ENCODE measurements at regions not wholly inside any gene's neighbourhood (a gene's known extent, or its start where the extent isn't known, plus 50 kb on each side); places are given as distances from the start of the nearest gene placed in this dataset.

GRCh38 chr5:67350618-67351201, 154.1 kb upstream of the CD180 start:
- TF ChIP-seq POLR2A (IDR thresholded peaks at IDR 0.05) (no peak), CTCF (IDR thresholded peaks at IDR 0.05) (no peak), EP300 (IDR thresholded peaks at IDR 0.05) (no peak)
